22Rv1 (cell line): ENCODE measurements at regions not wholly inside any gene's neighbourhood (a gene's known extent, or its start where the extent isn't known, plus 50 kb on each side); places are given as distances from the start of the nearest gene placed in this dataset.

Source experiments
- H3K27ac ChIP-seq: fragments of 450-650 bp; 2 replicates; pipeline ENCODE4 v1.5.1; 2017
- ZFX ChIP-seq: fragments of 450-650 bp; IDR thresholded peaks from 2 replicates; pipeline ENCODE4 v1.6.1; 2017; ENCODE audit warnings: antibody characterized with exemption, borderline replicate concordance
- TF ChIP-seq, protein P1 (sequence below): fragments of 450-650 bp; IDR thresholded peaks from 2 replicates; pipeline ENCODE4 v1.5.1; 2017; ENCODE audit warnings: mild to moderate bottlenecking

DNA sequence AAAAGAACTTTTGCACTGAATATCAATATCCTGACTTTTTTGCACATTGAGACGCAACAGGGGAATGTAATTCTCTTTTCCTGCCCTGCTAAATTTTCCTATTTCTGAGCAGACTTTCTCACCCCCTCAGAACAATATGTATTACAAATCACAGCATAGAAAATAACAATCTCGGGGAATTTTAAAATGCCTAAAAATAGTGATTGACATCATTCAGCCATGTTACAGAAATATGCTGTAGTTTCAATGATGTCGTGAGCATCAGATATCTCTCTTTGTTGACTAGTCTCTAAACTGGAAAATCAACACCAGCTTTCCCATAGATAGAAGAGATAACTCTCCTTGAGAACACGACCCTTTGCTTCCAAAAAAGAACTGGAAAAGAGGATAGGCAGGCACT, 166.7 kb downstream of the ZDHHC21 start:
- no peak for TF ChIP-seq ZFX
- TF ChIP-seq, protein P1, sequence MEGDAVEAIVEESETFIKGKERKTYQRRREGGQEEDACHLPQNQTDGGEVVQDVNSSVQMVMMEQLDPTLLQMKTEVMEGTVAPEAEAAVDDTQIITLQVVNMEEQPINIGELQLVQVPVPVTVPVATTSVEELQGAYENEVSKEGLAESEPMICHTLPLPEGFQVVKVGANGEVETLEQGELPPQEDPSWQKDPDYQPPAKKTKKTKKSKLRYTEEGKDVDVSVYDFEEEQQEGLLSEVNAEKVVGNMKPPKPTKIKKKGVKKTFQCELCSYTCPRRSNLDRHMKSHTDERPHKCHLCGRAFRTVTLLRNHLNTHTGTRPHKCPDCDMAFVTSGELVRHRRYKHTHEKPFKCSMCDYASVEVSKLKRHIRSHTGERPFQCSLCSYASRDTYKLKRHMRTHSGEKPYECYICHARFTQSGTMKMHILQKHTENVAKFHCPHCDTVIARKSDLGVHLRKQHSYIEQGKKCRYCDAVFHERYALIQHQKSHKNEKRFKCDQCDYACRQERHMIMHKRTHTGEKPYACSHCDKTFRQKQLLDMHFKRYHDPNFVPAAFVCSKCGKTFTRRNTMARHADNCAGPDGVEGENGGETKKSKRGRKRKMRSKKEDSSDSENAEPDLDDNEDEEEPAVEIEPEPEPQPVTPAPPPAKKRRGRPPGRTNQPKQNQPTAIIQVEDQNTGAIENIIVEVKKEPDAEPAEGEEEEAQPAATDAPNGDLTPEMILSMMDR: no peak
- H3K27ac ChIP-seq: no peak overlapping the region

DNA sequence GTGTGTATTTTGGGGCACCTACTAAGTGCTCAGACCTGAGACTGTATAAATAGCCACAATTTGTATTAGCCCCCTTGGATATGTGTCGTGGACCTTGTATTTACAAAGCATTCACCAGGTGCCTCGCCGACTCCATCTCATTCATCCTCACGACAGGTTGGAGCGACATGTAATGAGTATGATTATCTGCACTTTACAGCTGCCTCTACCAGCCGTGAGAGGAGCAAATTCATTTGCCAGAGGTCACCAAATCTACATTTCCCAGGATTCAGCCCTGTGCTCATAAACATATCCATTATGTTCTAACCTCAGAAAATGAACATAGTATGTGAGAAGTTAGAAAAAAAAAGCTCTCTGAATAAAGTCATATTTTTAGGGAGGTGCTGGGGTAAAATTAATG, 167.4 kb downstream of the ZDHHC21 start:
- TF ChIP-seq, protein P1: no peak
- TF ChIP-seq ZFX: no peak
- no peak overlapping the region for H3K27ac ChIP-seq

DNA sequence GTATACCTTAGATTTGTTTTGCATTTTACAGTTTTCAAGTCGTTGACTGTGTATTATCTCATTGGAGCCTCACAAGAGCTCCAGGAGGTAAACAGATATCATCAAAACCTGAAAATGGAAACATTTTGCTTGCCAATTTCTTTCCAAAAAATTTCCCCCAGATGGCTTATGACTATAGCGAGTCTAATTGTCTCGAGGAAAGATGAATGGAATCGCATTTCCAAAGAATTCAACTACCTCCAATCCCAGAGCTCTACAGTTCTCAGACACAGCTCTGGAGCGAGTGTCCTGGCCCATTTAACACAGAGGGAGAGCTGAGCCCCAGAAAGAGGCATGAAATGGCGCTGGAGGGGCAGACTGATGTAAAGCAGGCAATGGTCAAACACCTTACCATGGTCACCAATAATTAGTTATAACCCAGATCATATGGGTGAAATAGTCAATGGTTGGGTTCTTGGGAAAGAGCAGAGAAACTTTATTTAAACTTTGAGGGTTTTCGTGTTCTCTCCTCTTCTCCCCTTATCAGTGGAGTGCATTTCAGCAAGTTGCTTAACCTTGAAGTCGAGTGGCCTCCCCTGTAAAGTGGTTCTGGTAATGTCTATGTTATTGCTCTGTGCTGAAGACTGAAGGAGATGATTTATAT, 168.2 kb downstream of the ZDHHC21 start:
- TF ChIP-seq ZFX: no peak
- TF ChIP-seq, protein P1: no peak
- no peak overlapping the region for H3K27ac ChIP-seq

DNA sequence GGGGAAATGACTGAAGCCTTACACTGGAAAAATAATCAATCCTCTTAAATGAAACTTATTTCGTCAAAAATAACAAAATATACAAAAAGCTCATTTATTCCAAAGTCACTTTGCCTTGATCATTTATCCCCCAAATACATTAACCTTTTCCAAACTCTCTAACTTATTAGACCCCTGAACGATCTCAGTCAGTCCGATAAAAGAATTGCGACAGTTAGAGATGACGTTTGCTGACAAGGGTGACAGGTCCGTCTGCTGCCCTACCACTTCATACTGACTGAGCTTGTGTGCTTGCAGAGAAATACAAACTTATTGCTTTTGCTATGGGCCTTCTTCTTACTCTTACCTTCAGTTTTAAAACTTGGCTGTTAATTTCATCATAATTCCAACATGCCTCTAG, 169.7 kb downstream of the ZDHHC21 start:
- no peak for TF ChIP-seq ZFX
- TF ChIP-seq, protein P1: no peak

DNA sequence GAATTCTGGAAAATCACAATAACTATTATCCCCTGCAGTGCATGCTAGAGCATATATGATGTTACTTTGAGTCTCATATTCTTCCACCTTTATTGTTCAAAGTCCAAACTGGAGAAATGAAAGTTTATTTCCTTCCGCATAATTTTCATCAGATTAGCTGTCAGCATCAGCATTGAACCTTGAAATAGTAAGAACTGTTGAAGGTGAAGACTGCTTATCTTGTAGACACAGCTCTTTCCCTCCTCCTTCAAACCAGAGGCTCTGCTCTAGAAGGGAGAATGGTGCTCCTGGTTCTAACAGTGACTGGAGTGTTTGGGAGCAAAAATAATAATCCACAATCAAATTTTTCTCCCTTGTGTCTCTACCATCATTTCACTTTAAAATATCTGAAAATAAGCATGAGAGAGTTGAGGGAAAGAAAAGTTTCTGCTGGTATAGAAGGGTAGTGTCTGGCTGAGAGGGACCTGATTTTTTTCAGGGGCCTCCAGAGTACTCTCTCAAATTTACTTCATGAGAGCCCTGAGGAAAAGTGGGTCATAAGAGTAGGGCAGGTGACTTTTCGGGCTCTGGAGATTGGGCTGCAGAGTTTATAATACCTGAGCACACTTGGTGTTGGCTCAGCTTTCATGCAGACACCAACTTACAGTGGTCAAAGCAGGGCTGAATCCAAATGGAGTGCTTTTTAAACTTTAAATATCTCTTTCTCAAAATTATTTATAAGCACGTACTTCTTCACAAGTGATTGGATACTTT, 170.4 kb downstream of the ZDHHC21 start:
- H3K27ac ChIP-seq: no peak overlapping the region
- TF ChIP-seq, protein P1: no peak
- no peak for TF ChIP-seq ZFX

More for the DNA sequence above, 169.7 kb downstream of the ZDHHC21 start:
- no peak overlapping the region for H3K27ac ChIP-seq

DNA sequence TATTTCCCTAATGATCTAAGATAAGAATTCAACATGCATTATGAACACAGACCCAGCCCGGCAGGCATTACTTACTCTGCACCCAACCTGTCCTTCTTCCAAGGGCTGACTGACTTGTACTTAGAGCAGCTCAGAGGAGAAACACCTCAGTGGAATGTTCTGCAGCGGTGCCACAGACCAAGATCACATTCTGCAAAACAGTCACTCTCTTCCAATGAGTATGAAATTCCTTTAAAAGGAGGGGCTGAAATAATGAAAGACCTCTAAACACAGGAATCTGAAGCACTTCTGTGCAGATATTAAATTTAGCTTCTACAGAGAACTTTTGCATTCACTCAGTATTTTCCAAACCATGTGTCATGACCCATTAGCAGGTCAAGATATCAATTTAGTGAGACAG, 172.9 kb downstream of the ZDHHC21 start:
- no peak overlapping the region for H3K27ac ChIP-seq
- no peak for TF ChIP-seq ZFX
- TF ChIP-seq, protein P1: no peak
